RPMI7951 (cell line): ENCODE measurements at regions not wholly inside any gene's neighbourhood (a gene's known extent, or its start where the extent isn't known, plus 50 kb on each side); places are given as distances from the start of the nearest gene placed in this dataset.
"Not testable (repeated sequence)": the region's sequence is repeated elsewhere in the genome, so short reads cannot be mapped to it uniquely, and the experiment has no call there.

Source experiments
- DNase-seq: peaks from one replicate; pipeline ENCODE4 v3.0.0-alpha.2; 2012; ENCODE audit warnings: low read depth

- DNase-seq, result no peak
Observed at GRCh38 chr7:13577566-13578145, 411.8 kb downstream of the ETV1 start.

GRCh38 chr7:13578294-13578693 lies 411.2 kb downstream of the ETV1 start:
- no peak for DNase-seq

- DNase-seq, result no peak
Observed at GRCh38 chr7:13581097-13581496, 408.4 kb downstream of the ETV1 start.

GRCh38 chr7:13593854-13594253 lies 395.6 kb downstream of the ETV1 start:
- DNase-seq, result no peak

GRCh38 chr7:13602036-13602435 lies 387.4 kb downstream of the ETV1 start:
- DNase-seq, result no peak

GRCh38 chr7:13603016-13603415 lies 386.4 kb downstream of the ETV1 start:
- DNase-seq, result no peak

- no peak for DNase-seq
Observed at GRCh38 chr7:13603661-13604060, 385.8 kb downstream of the ETV1 start.

- DNase-seq, result no peak
Observed at GRCh38 chr7:13604178-13604577, 385.3 kb downstream of the ETV1 start.

GRCh38 chr7:13610372-13610771 lies 379.1 kb downstream of the ETV1 start:
- DNase-seq, result no peak

GRCh38 chr7:13615679-13616078 lies 373.8 kb downstream of the ETV1 start:
- DNase-seq, result no peak

- DNase-seq, result no peak
Observed at GRCh38 chr7:13627455-13627854, 362.0 kb downstream of the ETV1 start.

- peak; percentile 94 for DNase-seq
Observed at GRCh38 chr7:13628239-13629001, 361.0 kb downstream of the ETV1 start.

- DNase-seq, result not testable (repeated sequence)
Observed at GRCh38 chr7:13631207-13632049, 358.0 kb downstream of the ETV1 start.

- no peak for DNase-seq
Observed at GRCh38 chr7:13633857-13634256, 355.6 kb downstream of the ETV1 start.

GRCh38 chr7:13639396-13639795 lies 350.1 kb downstream of the ETV1 start:
- peak; percentile 59 for DNase-seq

GRCh38 chr7:13641714-13642113 lies 347.8 kb downstream of the ETV1 start:
- DNase-seq, result peak; percentile 29

- DNase-seq, result no peak
Observed at GRCh38 chr7:13651167-13651566, 338.3 kb downstream of the ETV1 start.

GRCh38 chr7:13656330-13656729 lies 333.1 kb downstream of the ETV1 start:
- DNase-seq, result no peak

- no peak for DNase-seq
Observed at GRCh38 chr7:13673290-13673689, 316.2 kb downstream of the ETV1 start.

GRCh38 chr7:13682626-13683025 lies 306.8 kb downstream of the ETV1 start:
- DNase-seq, result no peak

GRCh38 chr7:13687500-13687899 lies 302.0 kb downstream of the ETV1 start:
- DNase-seq, result no peak

GRCh38 chr7:13692548-13692947 lies 296.9 kb downstream of the ETV1 start:
- DNase-seq, result no peak

- no peak for DNase-seq
Observed at GRCh38 chr7:13702251-13702650, 287.2 kb downstream of the ETV1 start.
